ENCODE measurements at regions not wholly inside any gene's neighbourhood (a gene's known extent, or its start where the extent isn't known, plus 50 kb on each side); places are given as distances from the start of the nearest gene placed in this dataset.
A peak's percentile ranks its signal among the peaks of the same experiment; 100 is the strongest.

DNA sequence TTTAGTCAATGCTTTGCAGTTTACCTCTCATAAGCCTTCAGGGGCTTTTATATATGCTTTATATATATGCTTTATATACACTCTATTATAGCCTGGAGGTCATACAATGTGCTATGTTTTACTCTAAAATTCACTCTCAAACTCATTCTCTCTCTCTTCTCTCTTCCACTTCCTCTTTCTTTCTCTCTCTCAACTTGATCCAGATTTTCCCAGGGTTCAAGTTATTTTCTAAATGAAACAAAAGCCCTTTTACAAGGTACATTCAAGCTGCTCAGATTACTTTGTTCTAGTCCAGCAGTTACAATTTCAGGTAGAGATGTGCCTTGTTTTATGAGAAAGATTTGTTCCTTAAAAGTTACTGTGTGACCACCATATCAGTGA lies 79.6 kb upstream of the ACP3 start:
- no peak for DNase-seq

- DNase-seq: no peak
These were observed 77.6 kb upstream of the ACP3 start for GRCh38 chr3:132239587-132239986.

- no peak for DNase-seq
These were observed 75.3 kb upstream of the ACP3 start for GRCh38 chr3:132241776-132242514.

DNA sequence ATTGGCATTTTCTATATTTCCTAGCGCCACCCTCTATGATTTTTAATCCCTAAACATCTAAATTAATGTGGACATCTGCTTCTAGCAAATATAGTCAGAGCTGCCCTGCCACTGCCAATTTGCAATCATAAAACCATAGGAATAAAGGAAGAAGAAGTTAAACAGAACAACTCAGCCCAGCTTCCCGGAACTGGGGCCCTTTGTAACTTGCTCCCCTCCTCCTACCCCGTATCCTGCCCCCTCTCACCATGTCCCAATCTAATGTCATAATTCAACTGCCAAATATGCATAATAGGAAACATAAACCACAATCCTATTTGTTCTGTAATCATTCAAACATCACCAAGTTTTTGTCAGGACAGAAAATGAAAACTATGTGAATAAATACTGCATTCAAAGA lies 74.4 kb upstream of the ACP3 start:
- DNase-seq: no peak

DNA sequence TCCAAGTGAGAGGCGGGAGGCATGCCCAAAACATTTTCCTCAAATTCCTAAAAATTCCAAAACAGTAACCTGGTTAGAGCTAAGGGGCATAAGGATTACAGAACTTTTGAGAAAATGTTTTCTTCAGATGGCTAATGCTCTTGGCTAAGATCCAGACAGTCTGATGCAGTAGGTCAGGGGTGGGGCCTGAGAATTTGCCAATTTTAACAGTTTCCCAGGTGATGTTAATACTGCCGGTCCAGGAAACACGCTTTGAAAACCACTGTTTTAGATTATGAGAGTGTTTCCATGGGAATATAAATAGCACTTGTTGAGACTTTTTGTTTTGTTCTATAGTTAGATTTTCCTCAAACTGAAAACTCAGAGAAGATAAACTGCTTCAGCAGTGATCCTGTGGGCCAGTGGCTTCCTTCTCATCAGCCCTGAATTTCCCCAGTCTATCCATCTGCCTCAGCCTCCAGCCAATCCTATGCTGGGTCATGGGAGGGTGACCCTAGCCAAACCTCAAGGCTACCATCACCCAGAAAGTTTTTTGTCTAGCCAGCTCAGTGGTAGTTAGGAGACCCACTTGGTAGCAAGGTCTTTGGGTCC lies 71.6 kb upstream of the ACP3 start:
- DNase-seq: no peak

- no peak for DNase-seq
These were observed 71.0 kb upstream of the ACP3 start for GRCh38 chr3:132246212-132246611.

GRCh38 chr3:132247211-132247610 lies 70.0 kb upstream of the ACP3 start:
- no peak for DNase-seq

DNA sequence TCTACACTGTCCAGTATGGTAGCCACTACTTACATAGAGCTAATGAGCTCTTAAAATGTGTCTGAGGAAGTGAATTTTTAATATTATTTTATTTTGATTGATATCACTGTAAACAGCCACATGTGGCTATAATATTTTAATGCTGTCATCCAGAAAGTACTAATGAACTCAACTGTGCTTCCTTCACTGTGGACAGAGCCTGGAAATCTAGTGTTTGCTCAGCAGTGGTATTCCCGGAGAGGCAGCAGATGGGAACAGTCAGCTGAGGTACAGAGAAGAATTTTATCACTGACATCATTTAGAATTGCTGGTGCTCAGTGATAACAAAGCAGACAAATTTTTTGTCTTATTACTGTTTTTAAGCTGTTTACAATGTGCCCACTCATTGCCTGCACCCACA lies 68.7 kb upstream of the ACP3 start:
- DNase-seq: no peak

GRCh38 chr3:132253262-132253878 lies 63.8 kb upstream of the ACP3 start:
- peak; percentile 12 for DNase-seq

DNA sequence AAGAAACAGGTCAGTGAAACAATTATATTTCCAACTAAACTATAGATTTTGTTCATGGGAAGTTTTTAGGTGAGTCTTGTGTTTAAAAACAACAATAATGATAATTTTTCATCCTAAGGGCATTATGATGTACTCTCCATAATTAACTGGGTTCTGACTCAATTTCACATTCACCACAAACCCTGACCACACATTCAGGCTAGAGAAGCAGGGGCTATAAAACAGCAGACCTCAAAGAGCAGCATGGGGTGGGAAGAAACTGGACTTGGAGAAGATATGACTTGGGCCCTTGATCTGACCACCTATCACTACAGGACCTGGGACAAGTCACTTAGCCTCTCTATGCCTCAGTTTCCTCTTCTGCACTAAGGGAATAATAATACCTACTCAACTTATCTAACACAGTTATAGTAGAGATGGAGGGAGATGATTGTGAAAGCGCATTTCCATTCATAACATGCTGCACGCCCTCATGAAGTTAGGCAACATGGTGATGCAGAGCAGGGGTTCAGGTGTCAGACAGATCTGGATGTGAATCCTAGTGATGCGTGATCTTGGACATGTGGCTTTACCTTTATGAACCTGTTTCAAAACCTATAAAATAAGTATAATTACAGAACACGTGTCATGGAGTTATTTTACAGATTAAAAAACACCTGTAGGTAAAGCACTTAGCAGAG lies 63.0 kb upstream of the ACP3 start:
- DNase-seq: no peak

GRCh38 chr3:132255041-132255745 lies 62.0 kb upstream of the ACP3 start:
- peak; percentile 3 for DNase-seq

DNA sequence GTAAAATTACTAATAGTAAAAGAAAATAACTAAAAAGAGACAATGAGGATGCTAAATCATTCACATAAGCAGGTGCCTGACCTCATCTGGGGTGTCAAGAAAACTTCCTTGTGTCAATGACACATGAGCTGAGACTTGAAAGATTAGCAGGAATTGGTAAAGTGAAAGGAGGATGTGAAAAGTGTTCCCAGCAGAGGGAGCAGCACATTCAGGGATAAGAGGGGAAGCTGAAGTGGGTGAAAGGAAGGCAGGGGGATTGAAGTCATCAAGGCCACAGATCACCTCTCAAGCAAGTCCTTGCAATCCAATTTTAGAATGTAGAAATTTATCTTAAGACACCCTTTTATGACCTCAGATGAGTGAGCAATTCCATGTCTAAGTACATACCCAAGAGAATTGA lies 60.2 kb upstream of the ACP3 start:
- peak; percentile 8 for DNase-seq

GRCh38 chr3:132261506-132261905 lies 55.7 kb upstream of the ACP3 start:
- no peak for DNase-seq

GRCh38 chr3:132262305-132262704 lies 54.9 kb upstream of the ACP3 start:
- no peak for DNase-seq

GRCh38 chr3:132262956-132263355 lies 54.3 kb upstream of the ACP3 start:
- no peak for DNase-seq

DNA sequence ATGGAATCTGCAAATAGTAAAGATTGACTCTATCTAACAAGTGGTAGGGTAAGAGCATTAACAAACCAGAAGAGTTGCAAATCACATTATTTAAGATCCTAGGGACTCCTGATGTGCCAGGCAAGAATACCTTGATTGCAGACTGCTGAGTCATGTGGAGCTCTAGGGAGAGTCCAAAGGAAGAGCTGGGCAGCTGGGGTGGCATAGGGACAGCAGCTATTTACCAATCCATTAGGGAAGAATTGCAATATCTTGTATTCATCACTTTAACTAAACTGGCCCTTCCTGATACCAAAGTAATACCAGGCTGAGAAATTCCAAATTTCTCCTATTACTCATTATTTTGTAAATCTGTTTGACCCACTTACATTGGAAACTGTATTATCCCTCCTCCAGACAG lies 52.2 kb upstream of the ACP3 start:
- no peak for DNase-seq

- DNase-seq: no peak
These were observed 51.7 kb upstream of the ACP3 start for GRCh38 chr3:132265488-132265887.

DNA sequence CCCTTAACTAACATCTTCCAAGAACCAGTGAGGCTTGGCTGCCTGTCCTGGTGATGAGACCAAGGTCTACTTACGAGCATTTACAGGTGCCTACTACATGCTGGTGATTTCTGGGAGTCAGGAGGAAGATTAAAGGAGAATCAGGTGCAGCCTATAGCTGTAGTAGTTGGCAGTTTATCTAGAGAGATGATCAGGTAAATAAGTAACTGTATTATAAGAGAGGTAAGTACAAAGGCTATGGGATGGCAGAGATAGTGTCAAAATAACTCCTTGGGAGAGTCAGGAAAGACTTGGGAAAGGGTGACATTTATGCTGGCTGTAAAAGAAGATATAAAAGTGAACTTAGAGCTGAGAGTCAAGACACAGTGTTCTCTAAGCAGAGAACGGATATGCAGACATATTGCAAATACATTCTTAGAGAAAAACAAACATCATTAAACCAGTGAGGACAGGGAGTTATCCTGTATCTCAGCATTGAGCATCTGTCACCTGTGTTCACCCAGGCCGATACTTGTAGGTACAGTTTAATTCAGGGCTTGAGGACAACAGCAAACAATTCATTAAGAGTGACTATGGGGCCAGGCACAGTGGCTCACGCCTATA lies 49.7 kb upstream of the ACP3 start:
- DNase-seq: no peak
